Endodermal cell (in vitro differentiated cells): ENCODE measurements at regions not wholly inside any gene's neighbourhood (a gene's known extent, or its start where the extent isn't known, plus 50 kb on each side); places are given as distances from the start of the nearest gene placed in this dataset.

Experiments
- DNase-seq: peaks from one replicate; pipeline ENCODE4 v3.0.0-alpha.2; 2017
- H3K27ac ChIP-seq: 2 replicates; pipeline ENCODE4 v1.5.1; 2013; ENCODE audit warnings: mild to moderate bottlenecking, low read depth, low read length, moderate library complexity
- H3K27me3 ChIP-seq: 2 replicates; pipeline ENCODE4 v1.6.1; 2013; ENCODE audit warnings: mild to moderate bottlenecking, low read length, moderate library complexity; ENCODE audit not compliant: insufficient read depth, control insufficient read depth, poor library complexity, severe bottlenecking
- H3K36me3 ChIP-seq: 2 replicates; pipeline ENCODE4 v1.7.0; 2013; ENCODE audit warnings: mild to moderate bottlenecking, low read length, moderate library complexity; ENCODE audit not compliant: control insufficient read depth, insufficient read depth
- H3K4me1 ChIP-seq: one replicate; pipeline ENCODE4 v1.7.0; 2013; ENCODE audit warnings: low read length; ENCODE audit not compliant: control insufficient read depth, insufficient read depth
- H3K4me3 ChIP-seq: 2 replicates; pipeline ENCODE4 v1.5.1; 2013; ENCODE audit warnings: mild to moderate bottlenecking, low read length, moderate library complexity
- H3K9ac ChIP-seq: 2 replicates; pipeline ENCODE4 v1.6.1; 2013; ENCODE audit warnings: mild to moderate bottlenecking, low read length, moderate library complexity; ENCODE audit not compliant: poor library complexity, severe bottlenecking; ENCODE audit errors: extremely low read depth
- H3K9me3 ChIP-seq: 2 replicates; pipeline ENCODE4 v1.6.1; 2013; ENCODE audit warnings: mild to moderate bottlenecking, low read length, moderate library complexity; ENCODE audit not compliant: control insufficient read depth
- H3K27ac Mint-ChIP-seq: 2 replicates; pipeline ENCODE4 v1.8.0; 2020; ENCODE audit warnings: mixed read lengths
- H3K27me3 Mint-ChIP-seq: 2 replicates; pipeline ENCODE4 v1.8.0; 2021; ENCODE audit warnings: mild to moderate bottlenecking, mixed read lengths; ENCODE audit not compliant: insufficient read depth
- H3K36me3 Mint-ChIP-seq: 2 replicates; pipeline ENCODE4 v1.8.0; 2020; ENCODE audit warnings: low read depth, mixed read lengths
- H3K4me1 Mint-ChIP-seq: 2 replicates; pipeline ENCODE4 v1.8.0; 2020; ENCODE audit warnings: mixed read lengths
- H3K4me3 Mint-ChIP-seq: 2 replicates; pipeline ENCODE4 v1.8.0; 2020; ENCODE audit warnings: mild to moderate bottlenecking, moderate library complexity, mixed read lengths
- H3K9me3 Mint-ChIP-seq: 2 replicates; pipeline ENCODE4 v1.8.0; 2020; ENCODE audit warnings: mild to moderate bottlenecking, mixed read lengths
- WGBS, 2 experiments: methylation state at CpG; one replicate each; pipeline versions ENCODE4 v1.1.5 to v1.1.7; 2013; ENCODE audit warnings: missing lambda C conversion rate in 2 of 2, mixed read lengths in 1 of 2; ENCODE audit not compliant: insufficient coverage in 1 of 2, insufficient read length in 1 of 2; 5-methylcytosine and 5-hydroxymethylcytosine counted together
- TF ChIP-seq, protein P1 (sequence below): fragments of 200-600 bp; sonication (generic); conservative IDR thresholded peaks from 2 replicates; pipeline ENCODE4 v1.5.0; 2021; ENCODE audit warnings: antibody characterized with exemption, mild to moderate bottlenecking

DNA sequence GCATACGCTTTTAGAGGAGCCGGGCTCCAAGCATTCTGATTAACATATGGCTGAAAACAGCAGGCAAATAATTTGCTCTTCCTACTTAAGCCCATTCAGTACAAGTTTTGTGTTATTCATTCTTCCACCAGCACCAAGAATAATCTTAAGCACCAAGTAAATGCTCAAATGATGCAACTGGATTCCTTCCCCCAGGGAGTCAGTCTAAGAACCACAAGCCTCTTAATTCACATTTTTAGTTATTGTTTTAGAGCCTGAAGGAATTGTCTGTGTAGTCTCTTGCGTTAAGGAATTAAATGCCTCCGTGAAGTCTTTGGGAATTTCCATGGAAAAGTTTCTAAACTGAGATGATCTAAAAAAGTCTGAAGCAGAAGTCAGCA is 61.5 kb upstream of the MAGEB2 start:
- Histone ChIP-seq H3K4me1 (no peaks in the 10 kb centered on the region), H3K9me3 (no peaks in the 10 kb centered on the region), H3K27ac (no peak overlapping the region), H3K4me3 (no peak overlapping the region), H3K9ac (no peak overlapping the region), H3K36me3 (no peaks in the 10 kb centered on the region), H3K27me3 (no peaks in the 10 kb centered on the region)
- 93% methylated on average over 4 of the region's 4 CpGs; no CpG with 5 or more reads in 1 of the 2 experiments for WGBS, 2 experiments
- Mint-ChIP-seq H3K4me1 (peaks cover 14% of the 10 kb centered on the region), H3K4me3 (no peak overlapping the region), H3K36me3 (no peaks in the 10 kb centered on the region), H3K27me3 (no peaks in the 10 kb centered on the region), H3K27ac (no peak overlapping the region), H3K9me3 (peaks cover 16% of the 10 kb centered on the region)
- no peak for DNase-seq
- TF ChIP-seq, protein P1, sequence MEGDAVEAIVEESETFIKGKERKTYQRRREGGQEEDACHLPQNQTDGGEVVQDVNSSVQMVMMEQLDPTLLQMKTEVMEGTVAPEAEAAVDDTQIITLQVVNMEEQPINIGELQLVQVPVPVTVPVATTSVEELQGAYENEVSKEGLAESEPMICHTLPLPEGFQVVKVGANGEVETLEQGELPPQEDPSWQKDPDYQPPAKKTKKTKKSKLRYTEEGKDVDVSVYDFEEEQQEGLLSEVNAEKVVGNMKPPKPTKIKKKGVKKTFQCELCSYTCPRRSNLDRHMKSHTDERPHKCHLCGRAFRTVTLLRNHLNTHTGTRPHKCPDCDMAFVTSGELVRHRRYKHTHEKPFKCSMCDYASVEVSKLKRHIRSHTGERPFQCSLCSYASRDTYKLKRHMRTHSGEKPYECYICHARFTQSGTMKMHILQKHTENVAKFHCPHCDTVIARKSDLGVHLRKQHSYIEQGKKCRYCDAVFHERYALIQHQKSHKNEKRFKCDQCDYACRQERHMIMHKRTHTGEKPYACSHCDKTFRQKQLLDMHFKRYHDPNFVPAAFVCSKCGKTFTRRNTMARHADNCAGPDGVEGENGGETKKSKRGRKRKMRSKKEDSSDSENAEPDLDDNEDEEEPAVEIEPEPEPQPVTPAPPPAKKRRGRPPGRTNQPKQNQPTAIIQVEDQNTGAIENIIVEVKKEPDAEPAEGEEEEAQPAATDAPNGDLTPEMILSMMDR, result no peak

DNA sequence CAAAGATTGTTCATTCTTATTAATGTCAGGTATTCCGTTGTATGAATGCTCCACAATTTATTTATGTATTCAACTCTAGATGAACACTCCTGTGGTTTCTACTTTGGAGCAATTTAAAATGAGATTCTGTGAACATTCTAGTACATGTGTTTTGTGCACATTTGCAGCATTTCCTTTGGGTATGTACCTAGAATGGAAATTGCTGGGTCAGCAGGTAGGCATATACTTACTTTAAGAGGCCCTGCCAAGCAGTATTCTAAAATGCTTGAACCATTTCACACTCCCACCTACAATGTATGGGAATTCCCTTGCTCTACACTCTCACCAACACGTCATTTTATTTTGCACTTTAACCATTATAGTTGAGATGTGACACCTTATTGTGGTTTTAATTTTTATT is 59.4 kb upstream of the MAGEB2 start:
- no peaks in the 10 kb centered on the region for H3K4me1 ChIP-seq
- H3K36me3 ChIP-seq, result no peaks in the 10 kb centered on the region
- Mint-ChIP-seq H3K27ac (no peak overlapping the region), H3K4me3 (no peak overlapping the region), H3K27me3 (no peaks in the 10 kb centered on the region), H3K4me1 (peaks cover 15% of the 10 kb centered on the region), H3K9me3 (peaks cover 6% of the 10 kb centered on the region), H3K36me3 (no peaks in the 10 kb centered on the region)
- H3K4me3 ChIP-seq, result no peak overlapping the region
- H3K27ac ChIP-seq, result no peak overlapping the region
- TF ChIP-seq, protein P1, result no peak
- H3K9ac ChIP-seq, result no peak overlapping the region
- DNase-seq, result no peak
- no CpG with 5 or more reads among the region's 2 CpGs for WGBS, 2 experiments
- H3K27me3 ChIP-seq, result no peaks in the 10 kb centered on the region
- no peaks in the 10 kb centered on the region for H3K9me3 ChIP-seq

DNA sequence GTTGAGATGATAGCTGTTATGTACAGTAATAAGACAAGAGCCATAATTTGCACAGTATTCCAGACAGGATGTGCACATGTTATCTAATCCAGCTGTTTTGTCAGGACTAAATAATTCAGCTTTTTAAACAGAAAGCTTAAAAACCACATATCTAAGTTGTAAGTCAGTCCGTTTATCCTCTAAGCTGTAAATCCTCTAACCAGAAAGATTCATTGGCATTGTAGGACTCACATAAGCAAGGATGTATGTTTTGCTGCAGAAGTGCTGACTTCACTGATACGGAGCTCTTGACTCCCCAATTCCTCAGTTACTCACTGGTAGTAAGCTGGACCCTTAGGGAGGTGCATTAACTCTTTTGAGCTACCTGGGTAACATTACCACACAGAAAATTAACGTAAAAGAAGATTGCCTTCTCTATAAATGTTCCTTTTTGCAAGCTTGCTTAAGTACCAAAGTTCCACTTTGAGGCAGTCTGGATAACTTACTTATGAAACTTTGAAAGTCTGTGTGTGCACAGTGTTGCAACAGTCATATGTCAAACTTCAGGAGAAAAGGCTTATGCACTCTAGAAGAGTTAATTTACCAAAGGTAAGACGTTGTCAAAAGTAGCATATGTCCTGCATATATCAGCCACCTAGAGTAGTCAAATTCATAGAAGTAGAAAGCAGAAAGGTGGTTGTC is 58.3 kb upstream of the MAGEB2 start:
- Mint-ChIP-seq H3K27ac (no peak overlapping the region), H3K36me3 (no peaks in the 10 kb centered on the region), H3K4me1 (peaks cover 23% of the 10 kb centered on the region), H3K4me3 (no peak overlapping the region), H3K9me3 (peaks cover 6% of the 10 kb centered on the region), H3K27me3 (no peaks in the 10 kb centered on the region)
- TF ChIP-seq, protein P1, result no peak
- Histone ChIP-seq H3K27ac (no peak overlapping the region), H3K4me3 (no peak overlapping the region), H3K36me3 (no peaks in the 10 kb centered on the region), H3K9me3 (no peaks in the 10 kb centered on the region), H3K27me3 (no peaks in the 10 kb centered on the region), H3K9ac (no peak overlapping the region), H3K4me1 (no peaks in the 10 kb centered on the region)
- 91 to 100% methylated on average over 1 to 4 of the region's 4 CpGs for WGBS, 2 experiments
- no peak for DNase-seq
